ENCODE measurements at regions not wholly inside any gene's neighbourhood (a gene's known extent, or its start where the extent isn't known, plus 50 kb on each side); places are given as distances from the start of the nearest gene placed in this dataset.

DNA sequence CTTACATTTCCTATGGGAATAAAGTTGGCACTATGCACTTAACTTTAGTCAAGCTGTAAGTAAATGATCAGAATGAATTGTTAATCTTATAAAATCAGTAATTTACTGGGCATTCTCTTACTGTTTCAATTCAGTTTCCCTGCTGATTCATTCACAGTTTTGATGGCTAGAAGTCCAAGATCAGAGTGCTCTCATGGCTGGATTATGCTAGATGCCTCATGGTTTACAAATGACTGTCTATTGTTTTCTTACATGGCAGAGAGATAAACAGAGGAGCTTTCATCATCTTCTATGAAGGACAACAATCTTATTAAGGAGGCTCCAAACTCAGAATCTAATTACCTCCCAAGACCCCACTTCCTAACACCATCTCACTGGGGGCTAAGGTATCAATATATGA lies 135.1 kb upstream of the CARD18 start:
- Histone ChIP-seq H3K4me1 (no peaks in the 10 kb centered on the region), H3K36me3 (no peaks in the 10 kb centered on the region), H3K27me3 (no peaks in the 10 kb centered on the region), H3K27ac (no peak overlapping the region), H3K9me3 (no peaks in the 10 kb centered on the region), H3K4me3 (no peak overlapping the region)
- DNase-seq (no peak), ATAC-seq (no peak)
- intact Hi-C loops (cut with DNase I): no loop called here
- TF ChIP-seq CTCF (IDR thresholded peaks at IDR 0.05): no peak

DNA sequence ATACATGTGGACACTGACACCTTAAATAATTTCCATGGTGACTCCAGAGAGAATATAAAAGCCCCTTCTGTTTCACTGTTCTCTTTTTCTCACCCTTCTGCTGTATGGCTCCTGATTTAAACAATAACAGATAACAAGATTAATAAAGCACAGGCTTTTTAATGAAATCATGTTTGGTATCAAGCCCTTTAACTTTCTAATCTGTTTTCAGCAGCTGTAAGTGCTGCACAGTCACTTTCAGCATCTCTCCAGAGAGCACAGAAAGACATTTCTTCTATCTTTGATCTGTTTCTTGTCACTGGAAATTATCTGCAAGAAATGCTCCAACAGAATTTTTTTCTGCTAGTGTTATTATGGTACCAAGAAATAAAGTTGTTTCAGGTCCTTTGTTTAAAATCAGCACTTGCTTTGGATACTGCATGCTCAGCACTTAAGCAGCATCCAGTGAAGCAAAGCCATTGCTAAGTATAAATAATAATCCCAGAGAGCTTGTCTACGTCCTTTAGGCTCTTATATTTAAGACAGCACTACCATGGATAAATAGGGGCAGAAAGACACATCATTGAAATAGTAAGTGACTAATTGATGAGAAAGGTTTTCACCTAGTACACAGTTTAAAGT lies 134.2 kb upstream of the CARD18 start:
- intact Hi-C loops (cut with DNase I): no loop called here
- Histone ChIP-seq H3K4me1 (no peaks in the 10 kb centered on the region), H3K9me3 (no peaks in the 10 kb centered on the region), H3K27me3 (no peaks in the 10 kb centered on the region), H3K36me3 (no peaks in the 10 kb centered on the region), H3K27ac (no peak overlapping the region), H3K4me3 (no peak overlapping the region)
- no peak for TF ChIP-seq CTCF (IDR thresholded peaks at IDR 0.05)
- DNase-seq (no peak), ATAC-seq (no peak)

- H3K9me3 ChIP-seq: no peaks in the 10 kb centered on the region
- no peak for DNase-seq
- intact Hi-C loops (cut with DNase I): no loop called here
- no peak overlapping the region for H3K27ac ChIP-seq
- TF ChIP-seq CTCF (IDR thresholded peaks at IDR 0.05): no peak
- no peaks in the 10 kb centered on the region for H3K4me1 ChIP-seq
- ATAC-seq: no peak
- H3K36me3 ChIP-seq: no peaks in the 10 kb centered on the region
- H3K27me3 ChIP-seq: no peaks in the 10 kb centered on the region
- H3K4me3 ChIP-seq: no peak overlapping the region
Measured at GRCh38 chr11:105269862-105270261, 130.3 kb upstream of the CARD18 start.

GRCh38 chr11:105268404-105269062 lies 129.0 kb upstream of the CARD18 start:
- H3K36me3 ChIP-seq: no peaks in the 10 kb centered on the region
- H3K27ac ChIP-seq: no peak overlapping the region
- intact Hi-C loops (cut with DNase I): no loop called here
- no peaks in the 10 kb centered on the region for H3K4me1 ChIP-seq
- no peak for TF ChIP-seq CTCF (IDR thresholded peaks at IDR 0.05)
- ATAC-seq: no peak
- H3K9me3 ChIP-seq: no peaks in the 10 kb centered on the region
- no peaks in the 10 kb centered on the region for H3K27me3 ChIP-seq
- H3K4me3 ChIP-seq: no peak overlapping the region
- no peak for DNase-seq

- DNase-seq (no peak), ATAC-seq (no peak)
- Histone ChIP-seq H3K4me3 (no peak overlapping the region), H3K9me3 (no peaks in the 10 kb centered on the region), H3K4me1 (no peaks in the 10 kb centered on the region), H3K36me3 (no peaks in the 10 kb centered on the region), H3K27me3 (no peaks in the 10 kb centered on the region), H3K27ac (no peak overlapping the region)
- no peak for TF ChIP-seq CTCF (IDR thresholded peaks at IDR 0.05)
- intact Hi-C loops (cut with DNase I): no loop called here
Measured at GRCh38 chr11:105265845-105266244, 126.3 kb upstream of the CARD18 start.
